ENCODE measurements at regions not wholly inside any gene's neighbourhood (a gene's known extent, or its start where the extent isn't known, plus 50 kb on each side); places are given as distances from the start of the nearest gene placed in this dataset.
A peak's percentile ranks its signal among the peaks of the same experiment; 100 is the strongest.

- H3K4me1 ChIP-seq (ENCODE audit: insufficient read depth, low read length), result no peaks in the 10 kb centered on the region
- H3K4me1 Mint-ChIP-seq, result peaks cover 3 to 5% of the 10 kb centered on the region in 2 experiments; a peak in 1 of 4 replicates
- H3K23ac ChIP-seq (ENCODE audit: insufficient read length, low read depth, low read length), result no peak overlapping the region
- no peak overlapping the region for H3K4ac ChIP-seq (ENCODE audit: low read depth, low read length)
- no peaks in the 10 kb centered on the region for H3K9me3 ChIP-seq (ENCODE audit: control insufficient read depth, low read depth, low read length)
- H3K36me3 Mint-ChIP-seq (ENCODE audit: insufficient read depth in 1 of 3, low read depth in 3 of 3), result no peaks in the 10 kb centered on the region
- no peaks in the 10 kb centered on the region for H4K20me1 ChIP-seq (ENCODE audit: control insufficient read depth, insufficient read depth, insufficient read length)
- no peak overlapping the region for H2BK20ac ChIP-seq (ENCODE audit: low read depth, low read length, poor library complexity, severe bottlenecking)
- H2BK12ac ChIP-seq (ENCODE audit: insufficient read length, low read depth, low read length), result no peak overlapping the region
- no peak overlapping the region for H2BK5ac ChIP-seq (ENCODE audit: insufficient read length, low read length)
- H4K8ac ChIP-seq (replicated peaks; ENCODE audit: insufficient read length, low read depth, low read length), result no peak overlapping the region
- no peak overlapping the region for H2AK5ac ChIP-seq (ENCODE audit: insufficient read length, low read length)
- DNase-seq, result peak; percentile 12
- no peaks in the 10 kb centered on the region for H3K23me2 ChIP-seq (ENCODE audit: insufficient read length, low read depth, low read length, poor library complexity, severe bottlenecking)
- H3K18ac ChIP-seq (ENCODE audit: insufficient read length, low read depth, low read length), result no peak overlapping the region
- H3K27ac ChIP-seq (ENCODE audit: insufficient read length, low read depth, low read length), result no peak overlapping the region
- no peaks in the 10 kb centered on the region for H3K79me2 ChIP-seq (ENCODE audit: insufficient read depth, low read length)
- H3K14ac ChIP-seq (ENCODE audit: insufficient read depth, low read length), result no peak overlapping the region
- H3K4me2 ChIP-seq (ENCODE audit: insufficient read depth, insufficient read length, low read length), result no peak overlapping the region
- H3K56ac ChIP-seq (ENCODE audit: insufficient read length, low read depth, low read length), result no peak overlapping the region
- no peak overlapping the region for H4K91ac ChIP-seq (ENCODE audit: insufficient read length, low read depth, low read length)
- no CpG with 5 or more reads among the region's 3 CpGs for WGBS (ENCODE audit: extremely low coverage, insufficient read length, low lambda C conversion rate)
- no peaks in the 10 kb centered on the region for H3K79me1 ChIP-seq (ENCODE audit: insufficient read depth, low read depth, low read length, poor library complexity, severe bottlenecking)
- no peak overlapping the region for H2AFZ ChIP-seq (ENCODE audit: low read length)
- no peak for TF ChIP-seq CTCF (conservative IDR thresholded peaks at IDR 0.05)
- no peaks in the 10 kb centered on the region for H3K9me3 Mint-ChIP-seq
- no peak overlapping the region for H2BK15ac ChIP-seq (ENCODE audit: low read depth, low read length)
- no peak overlapping the region for H3K27ac Mint-ChIP-seq
- no peak overlapping the region for H3K4me3 Mint-ChIP-seq
- no peak overlapping the region for H4K5ac ChIP-seq (ENCODE audit: insufficient read length, low read depth, low read length)
- H3T11ph ChIP-seq (ENCODE audit: low read length), result no peak overlapping the region
- H2BK120ac ChIP-seq (ENCODE audit: low read depth, low read length, poor library complexity, severe bottlenecking), result no peak overlapping the region
- H3K27me3 Mint-ChIP-seq (ENCODE audit: low read depth), result peaks cover 22% of the 10 kb centered on the region
- no peaks in the 10 kb centered on the region; the same call in 1 of the 2 replicates for H3K27me3 ChIP-seq (ENCODE audit: insufficient read depth, low read length)
- no peak overlapping the region for H3K9ac ChIP-seq (ENCODE audit: extremely low read depth, insufficient read length, low read length)
Observed at GRCh38 chr1:47616036-47616435, 178.2 kb downstream of the FOXD2 start.

Measured in H9 (cell line).